ENCODE measurements at regions not wholly inside any gene's neighbourhood (a gene's known extent, or its start where the extent isn't known, plus 50 kb on each side); places are given as distances from the start of the nearest gene placed in this dataset.

GRCh38 chr3:174639970-174640369, 219.2 kb upstream of the NAALADL2 start:
- H3K27ac ChIP-seq, result no peak overlapping the region
- H3K36me3 ChIP-seq, result peaks cover 0 to 8% (median 0%) of the 10 kb centered on the region in 3 donors
- TF ChIP-seq EP300 (IDR thresholded peaks at IDR 0.05) (no peak), POLR2A (IDR thresholded peaks at IDR 0.05) (no peak), CTCF (IDR thresholded peaks at IDR 0.05) (no peak)
- no peak overlapping the region for H3K4me3 ChIP-seq
- no peaks in the 10 kb centered on the region for H3K4me1 ChIP-seq
- H3K27me3 ChIP-seq, result no peaks in the 10 kb centered on the region
- DNase-seq (ENCODE audit: low spot score in 2 of 2), result no peak
- H3K9me3 ChIP-seq, result no peaks in the 10 kb centered on the region
- 82 to 88% methylated on average over 3 of the region's 3 CpGs for WGBS, 2 donors

GRCh38 chr3:174640932-174641331, 218.2 kb upstream of the NAALADL2 start:
- Histone ChIP-seq H3K4me3 (no peak overlapping the region), H3K27ac (no peak overlapping the region), H3K27me3 (no peaks in the 10 kb centered on the region), H3K36me3 (peaks cover 0 to 8% (median 0%) of the 10 kb centered on the region in 3 donors), H3K9me3 (no peaks in the 10 kb centered on the region), H3K4me1 (no peaks in the 10 kb centered on the region)
- no peak for DNase-seq (ENCODE audit: low spot score in 2 of 2)
- TF ChIP-seq CTCF (IDR thresholded peaks at IDR 0.05) (no peak), EP300 (IDR thresholded peaks at IDR 0.05) (no peak), POLR2A (IDR thresholded peaks at IDR 0.05) (no peak)
- WGBS, 2 donors, result 96 to 97% methylated on average over 17 to 18 of the region's 18 CpGs

GRCh38 chr3:174644287-174644686, 214.8 kb upstream of the NAALADL2 start:
- Histone ChIP-seq H3K36me3 (peaks cover 0 to 8% (median 0%) of the 10 kb centered on the region in 3 donors), H3K4me1 (no peaks in the 10 kb centered on the region), H3K4me3 (no peak overlapping the region), H3K27ac (no peak overlapping the region), H3K27me3 (no peaks in the 10 kb centered on the region), H3K9me3 (no peaks in the 10 kb centered on the region)
- TF ChIP-seq POLR2A (IDR thresholded peaks at IDR 0.05) (no peak), CTCF (IDR thresholded peaks at IDR 0.05) (no peak), EP300 (IDR thresholded peaks at IDR 0.05) (no peak)
- DNase-seq (ENCODE audit: low spot score in 2 of 2), result no peak

GRCh38 chr3:174651951-174652350, 207.2 kb upstream of the NAALADL2 start:
- H3K27me3 ChIP-seq, result no peaks in the 10 kb centered on the region
- H3K4me3 ChIP-seq, result no peak overlapping the region
- no peaks in the 10 kb centered on the region for H3K9me3 ChIP-seq
- TF ChIP-seq EP300 (IDR thresholded peaks at IDR 0.05) (no peak), POLR2A (IDR thresholded peaks at IDR 0.05) (no peak)
- H3K27ac ChIP-seq, result no peak overlapping the region
- H3K4me1 ChIP-seq, result no peaks in the 10 kb centered on the region
- 54 to 60% methylated on average over 2 of the region's 2 CpGs for WGBS, 2 donors
- H3K36me3 ChIP-seq, result no peaks in the 10 kb centered on the region
- no peak for DNase-seq (ENCODE audit: low spot score in 2 of 2)

- no peak overlapping the region for H3K27ac ChIP-seq
- no peak overlapping the region for H3K4me3 ChIP-seq
- H3K4me1 ChIP-seq, result no peaks in the 10 kb centered on the region
- DNase-seq (ENCODE audit: low spot score in 2 of 2), result no peak
- no peaks in the 10 kb centered on the region for H3K36me3 ChIP-seq
- no peaks in the 10 kb centered on the region for H3K27me3 ChIP-seq
- no peaks in the 10 kb centered on the region for H3K9me3 ChIP-seq
- 76 to 80% methylated on average over 3 of the region's 3 CpGs for WGBS, 2 donors
- TF ChIP-seq POLR2A (IDR thresholded peaks at IDR 0.05) (no peak), CTCF (IDR thresholded peaks at IDR 0.05) (no peak), EP300 (IDR thresholded peaks at IDR 0.05) (no peak)
Measured at GRCh38 chr3:174659511-174659910, 199.6 kb upstream of the NAALADL2 start.

GRCh38 chr3:174662653-174663052, 196.5 kb upstream of the NAALADL2 start:
- no peaks in the 10 kb centered on the region for H3K27me3 ChIP-seq
- no peaks in the 10 kb centered on the region for H3K36me3 ChIP-seq
- no peak for DNase-seq (ENCODE audit: low spot score in 2 of 2)
- TF ChIP-seq EP300 (IDR thresholded peaks at IDR 0.05), result no peak
- no peak for TF ChIP-seq CTCF (IDR thresholded peaks at IDR 0.05)
- TF ChIP-seq POLR2A (IDR thresholded peaks at IDR 0.05), result no peak
- no peaks in the 10 kb centered on the region for H3K4me1 ChIP-seq
- H3K27ac ChIP-seq, result no peak overlapping the region
- H3K4me3 ChIP-seq, result no peak overlapping the region
- no peaks in the 10 kb centered on the region for H3K9me3 ChIP-seq
- WGBS, 2 donors, result 81 to 82% methylated on average over 3 of the region's 3 CpGs

Measured in tibial nerve (tissue), 4 donors.